NCI-H2171 (cell line): ENCODE measurements at regions not wholly inside any gene's neighbourhood (a gene's known extent, or its start where the extent isn't known, plus 50 kb on each side); places are given as distances from the start of the nearest gene placed in this dataset.
A peak's percentile ranks its signal among the peaks of the same experiment; 100 is the strongest.
"Not testable (repeated sequence)": the region's sequence is repeated elsewhere in the genome, so short reads cannot be mapped to it uniquely, and the experiment has no call there.

Experiments
- DNase-seq: peaks from one replicate; lab custom pipeline; 2025; lab: John Stamatoyannopoulos, UW

GRCh38 chr3:177249203-177249602, 51.9 kb upstream of the TBL1XR1 start:
- DNase-seq, result no peak

DNA sequence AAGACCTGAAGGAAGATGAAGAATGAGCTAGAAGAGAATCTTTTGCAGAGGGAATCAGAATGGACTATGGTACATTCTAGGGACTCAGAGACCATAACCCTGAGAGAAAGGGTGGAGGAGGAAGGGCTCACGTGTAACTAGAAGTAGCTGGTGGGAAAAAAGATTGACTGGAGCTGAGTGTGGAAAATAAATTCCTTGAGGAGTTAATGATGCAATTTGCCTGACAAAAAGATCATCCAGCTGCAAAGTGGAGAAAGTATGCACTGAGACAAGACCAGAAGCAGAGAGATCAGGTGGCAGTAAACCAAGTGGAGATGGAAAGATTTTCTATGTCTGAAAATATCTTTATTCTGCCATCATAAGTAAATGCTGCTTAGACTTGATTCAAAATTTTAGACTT, 52.9 kb upstream of the TBL1XR1 start:
- no peak for DNase-seq

DNA sequence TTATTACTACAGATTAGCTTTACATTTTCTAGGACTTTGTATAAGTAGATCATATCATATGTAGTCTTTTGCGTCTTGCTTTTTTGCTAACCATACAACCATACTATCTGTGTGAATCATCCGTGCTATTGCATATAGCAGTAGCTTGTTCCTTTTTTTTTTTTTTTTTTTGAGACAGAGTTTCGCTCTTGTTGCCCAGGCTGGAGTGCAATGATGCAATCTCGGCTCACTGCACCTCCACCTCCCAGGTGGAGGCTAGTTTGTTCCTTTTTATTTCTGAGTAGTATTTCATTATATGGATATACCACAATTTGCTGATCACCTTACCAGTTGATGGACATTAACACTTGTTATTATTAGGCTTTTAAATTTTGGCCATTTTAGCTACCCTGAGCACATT, 54.5 kb upstream of the TBL1XR1 start:
- DNase-seq, result no peak

GRCh38 chr3:177257006-177257405, 59.7 kb upstream of the TBL1XR1 start:
- no peak for DNase-seq

- no peak for DNase-seq
Observed at GRCh38 chr3:177257625-177258024, 60.3 kb upstream of the TBL1XR1 start.

DNA sequence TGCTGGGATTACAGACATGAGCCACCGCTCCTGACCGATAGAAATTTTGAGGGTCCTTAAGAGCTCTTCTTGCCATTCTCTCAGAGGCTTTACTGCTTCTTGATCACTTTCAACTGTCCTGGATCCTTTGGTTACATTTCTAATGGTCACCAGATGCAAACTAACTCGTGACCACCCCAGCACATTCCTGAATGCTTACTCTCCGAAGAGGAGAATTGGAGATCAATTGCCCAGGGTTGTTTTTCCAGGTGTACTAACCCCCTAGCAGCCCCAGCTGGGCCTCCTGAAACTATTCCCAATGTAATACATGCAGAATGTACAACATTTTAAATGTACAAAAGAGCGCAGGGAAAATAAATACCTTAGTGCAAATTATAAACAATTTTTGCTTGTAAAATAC, 65.1 kb upstream of the TBL1XR1 start:
- no peak for DNase-seq

DNA sequence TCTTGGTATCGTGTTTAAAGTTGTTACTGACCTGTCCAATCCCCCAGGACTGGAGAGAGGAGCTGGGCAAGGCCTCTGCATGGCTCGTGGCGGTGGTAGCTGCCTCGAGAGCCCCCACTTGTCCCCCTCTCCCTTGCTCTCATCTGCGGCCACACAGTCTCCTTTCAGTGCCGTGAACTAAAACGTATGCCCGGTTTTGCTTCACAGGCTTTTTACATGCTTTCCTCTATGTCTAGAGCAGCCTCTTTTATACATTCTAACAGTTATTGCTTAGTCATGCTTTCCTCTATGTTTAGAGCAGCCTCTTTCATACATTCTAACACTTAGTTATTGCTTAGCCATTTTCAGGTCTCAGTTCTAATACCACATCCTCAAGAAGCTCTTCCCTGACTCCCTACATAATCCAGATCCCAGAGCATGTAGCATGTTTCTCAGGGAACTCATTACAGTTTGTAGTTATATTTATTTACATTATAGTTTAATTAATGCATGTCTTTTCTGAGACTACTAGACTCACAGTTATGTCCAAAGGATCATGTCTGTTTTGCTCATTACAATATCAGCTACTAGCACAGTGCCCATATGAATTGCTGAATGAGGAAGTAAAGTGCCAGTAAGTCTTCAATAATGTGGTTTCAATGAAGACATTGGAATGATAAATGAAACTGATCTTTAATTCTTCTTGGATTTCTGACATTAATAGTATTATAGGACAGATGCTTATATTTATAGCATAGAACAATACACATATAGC, 66.5 kb upstream of the TBL1XR1 start:
- DNase-seq, result no peak

DNA sequence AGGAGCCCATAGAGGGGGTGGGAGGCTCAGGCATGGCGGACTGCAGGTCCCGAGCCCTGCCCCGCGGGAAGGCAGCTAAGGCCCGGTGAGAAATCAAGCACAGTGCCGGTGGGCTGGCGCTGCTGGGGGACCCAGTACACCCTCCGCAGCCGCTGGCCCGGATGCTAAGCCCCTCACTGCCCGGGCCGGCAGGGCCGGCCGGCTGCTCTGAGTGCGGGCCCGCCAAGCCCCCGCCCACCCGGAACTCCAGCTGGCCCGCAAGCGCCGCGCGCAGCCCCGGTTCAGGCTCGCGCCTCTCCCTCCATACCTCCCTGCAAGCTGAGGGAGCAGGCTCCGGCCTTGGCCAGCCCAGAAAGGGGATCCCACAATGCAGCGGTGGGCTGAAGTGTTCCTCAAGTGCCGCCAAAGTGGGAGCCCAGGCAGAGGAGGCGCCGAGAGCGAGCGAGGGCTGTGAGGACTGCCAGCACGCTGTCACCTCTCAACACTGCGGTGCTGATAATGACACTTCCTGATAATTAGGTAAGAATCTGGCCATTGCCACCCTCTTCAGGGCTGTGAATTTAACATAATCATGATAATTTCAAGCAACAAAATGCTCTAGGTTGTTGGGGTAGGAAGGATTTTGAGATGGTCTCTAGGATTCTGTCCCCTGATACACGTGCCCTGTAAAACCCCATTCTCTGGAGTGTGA, 74.7 kb upstream of the TBL1XR1 start:
- DNase-seq, result not testable (repeated sequence)

- no peak for DNase-seq
Observed at GRCh38 chr3:177278016-177278415, 80.7 kb upstream of the TBL1XR1 start.

DNA sequence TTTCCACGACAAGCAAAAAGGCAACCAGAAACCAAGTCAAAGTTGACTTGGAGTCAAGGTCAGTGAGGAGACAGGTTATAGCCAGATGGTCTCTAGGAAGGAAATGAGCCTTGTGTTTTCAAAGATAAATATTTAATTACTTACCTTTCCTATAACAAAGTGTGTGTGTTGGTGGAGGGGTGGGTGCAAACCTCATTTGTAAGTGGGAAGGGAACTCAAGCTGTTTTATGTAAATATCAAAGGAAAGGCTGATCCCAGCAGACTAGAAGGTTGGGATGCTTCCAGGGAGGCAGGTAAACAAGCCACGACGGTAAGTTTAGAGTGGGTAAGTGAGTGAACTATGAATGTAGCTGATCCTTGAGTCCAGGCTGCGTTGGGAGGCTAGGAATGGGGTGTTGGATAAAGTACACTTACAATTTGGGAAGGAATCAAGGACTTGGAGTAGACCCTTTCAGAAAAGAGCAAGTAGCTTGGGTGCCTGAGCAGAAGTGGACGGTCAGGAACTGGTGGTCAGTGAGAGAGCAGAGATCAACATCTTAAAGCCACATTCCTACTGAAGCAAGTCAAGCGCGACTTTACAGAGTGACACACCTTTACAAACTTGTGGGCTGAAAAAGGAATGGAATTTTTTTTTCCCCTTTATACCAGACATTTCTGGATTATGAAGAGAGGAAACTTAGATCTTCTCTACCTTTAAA, 82.0 kb upstream of the TBL1XR1 start:
- peak; percentile 17 for DNase-seq

GRCh38 chr3:177281292-177282118, 84.2 kb upstream of the TBL1XR1 start:
- no peak for DNase-seq

GRCh38 chr3:177282119-177282655, 84.9 kb upstream of the TBL1XR1 start:
- peak; percentile 89 for DNase-seq

GRCh38 chr3:177283983-177284382, 86.7 kb upstream of the TBL1XR1 start:
- no peak for DNase-seq

DNA sequence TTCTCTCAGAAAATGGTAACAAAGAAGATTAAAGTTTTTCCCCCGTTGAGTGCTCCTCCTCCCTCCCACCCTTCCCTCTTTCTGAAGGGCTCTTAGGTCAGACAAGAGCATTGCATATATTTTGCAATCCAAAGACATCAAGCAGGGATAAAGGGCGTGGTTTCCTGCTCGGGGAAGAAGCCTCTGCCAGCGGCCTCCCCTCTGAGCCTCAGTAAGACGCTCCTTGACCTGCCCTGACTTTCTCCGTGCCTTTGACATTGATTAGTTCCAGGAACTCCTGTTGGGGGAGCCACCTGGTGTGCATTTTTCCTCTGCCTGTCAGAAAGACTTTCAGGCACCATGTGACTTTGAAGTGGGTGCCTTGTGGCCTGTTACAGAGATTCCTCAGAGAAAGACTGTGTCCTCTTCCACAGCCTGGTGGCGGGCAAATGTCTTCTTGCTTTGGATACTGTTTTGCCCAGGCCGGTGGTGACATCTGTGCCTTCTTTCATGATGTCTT, 87.2 kb upstream of the TBL1XR1 start:
- DNase-seq, result no peak

DNA sequence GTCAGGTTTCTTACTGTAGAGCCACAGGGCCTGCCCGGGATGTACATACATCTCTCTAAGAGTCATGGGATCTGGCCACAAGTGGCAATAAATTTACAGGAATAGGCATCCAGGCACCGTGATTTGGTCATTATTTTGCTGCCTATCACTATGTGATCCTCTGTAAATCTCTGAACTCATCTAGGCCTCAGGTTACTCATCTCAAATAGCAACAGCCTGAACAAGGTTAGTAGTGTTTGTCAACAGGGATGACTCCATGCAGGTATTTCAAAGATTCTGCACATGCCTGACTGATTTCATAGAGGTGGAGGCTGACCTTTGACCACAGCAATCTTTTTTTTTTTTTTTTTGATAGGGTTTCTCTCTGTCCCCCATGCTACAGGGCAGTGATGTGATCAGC, 88.8 kb upstream of the TBL1XR1 start:
- no peak for DNase-seq

DNA sequence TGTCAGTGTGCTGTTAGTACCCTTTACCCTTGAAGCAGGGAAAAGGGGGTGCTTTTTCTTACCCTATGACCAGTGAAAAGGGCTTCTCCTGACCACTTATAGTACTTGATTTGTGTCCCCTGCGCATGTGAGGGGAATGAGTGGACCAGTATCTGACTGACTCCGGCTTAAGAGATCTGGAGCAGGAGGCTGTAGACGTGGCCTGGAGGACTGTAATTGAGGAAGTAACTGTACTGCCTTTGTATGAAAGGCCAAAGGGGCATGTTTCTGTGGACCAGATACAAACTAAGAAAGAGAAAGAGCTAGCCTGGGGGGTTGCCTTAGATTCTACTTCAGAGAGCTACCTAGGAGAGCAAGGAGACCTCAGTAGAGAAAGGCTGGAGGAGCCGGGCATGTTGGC, 89.9 kb upstream of the TBL1XR1 start:
- no peak for DNase-seq

DNA sequence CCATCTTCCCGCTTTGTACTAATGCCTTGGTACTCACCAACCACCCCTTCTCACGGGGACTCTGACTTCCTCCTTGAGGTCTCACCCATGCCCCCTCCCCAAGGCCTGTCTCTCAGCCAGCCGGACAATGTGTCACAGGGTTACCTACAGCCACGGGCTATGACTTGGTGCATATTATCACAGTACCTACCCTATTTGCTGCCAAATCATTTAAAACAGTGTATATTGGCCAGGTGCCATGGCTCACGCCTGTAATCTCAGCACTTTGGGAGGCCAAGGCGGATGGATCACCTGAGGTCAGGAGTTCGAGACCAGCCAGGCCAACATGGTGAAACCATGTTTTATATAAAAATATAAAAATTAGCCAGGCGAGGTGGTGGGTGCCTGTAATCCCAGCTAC, 93.4 kb upstream of the TBL1XR1 start:
- no peak for DNase-seq

DNA sequence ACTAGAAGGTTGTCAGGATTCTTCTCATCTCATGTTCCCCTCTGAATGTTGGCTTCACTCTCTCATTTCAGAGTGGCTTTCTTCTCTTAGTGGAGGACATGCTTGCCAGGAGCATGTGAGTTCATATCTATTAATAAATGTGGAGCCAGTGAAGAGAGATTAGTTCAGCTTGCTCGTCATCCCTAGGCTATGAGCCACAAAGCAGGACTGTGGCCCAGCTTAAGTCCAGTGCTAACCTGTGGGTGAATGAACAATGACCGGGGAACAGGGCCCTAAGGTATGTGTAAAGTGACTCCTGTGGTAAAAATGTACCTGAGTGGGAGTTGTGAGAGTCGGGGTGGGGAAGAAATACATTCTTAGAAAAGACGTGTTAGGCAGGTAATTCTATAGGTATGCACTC, 96.9 kb upstream of the TBL1XR1 start:
- no peak for DNase-seq

DNA sequence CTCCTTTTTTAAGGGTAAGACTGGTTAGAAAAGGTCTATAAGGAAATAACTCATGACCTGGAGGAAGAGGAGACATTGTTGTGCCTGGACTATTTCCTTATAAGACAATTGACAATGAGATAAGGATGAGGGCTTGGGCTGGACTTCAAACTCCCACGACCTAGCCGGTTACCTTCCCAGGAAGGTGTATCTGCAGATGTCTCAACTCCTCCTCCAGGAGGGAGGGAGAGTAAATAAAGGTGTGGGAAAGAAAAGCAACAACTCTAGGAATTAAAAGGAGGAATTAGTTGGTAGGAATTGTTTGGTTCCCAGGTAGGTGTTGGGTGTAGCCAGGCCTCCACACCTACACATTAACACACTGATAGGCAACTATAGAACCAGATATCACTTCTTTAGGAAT, 97.8 kb upstream of the TBL1XR1 start:
- no peak for DNase-seq

GRCh38 chr3:177299250-177299649, 102.0 kb upstream of the TBL1XR1 start:
- DNase-seq, result no peak

- no peak for DNase-seq
Observed at GRCh38 chr3:177300039-177300833, 103.0 kb upstream of the TBL1XR1 start.
